ENCODE measurements at regions not wholly inside any gene's neighbourhood (a gene's known extent, or its start where the extent isn't known, plus 50 kb on each side); places are given as distances from the start of the nearest gene placed in this dataset.

- TF ChIP-seq CTCF (IDR thresholded peaks at IDR 0.05): no peak
- TF ChIP-seq CREM (CRISPR knock-in tag; IDR thresholded peaks at IDR 0.05): no peak
- TF ChIP-seq ATF1 (CRISPR knock-in tag; IDR thresholded peaks at IDR 0.05): no peak
- TF ChIP-seq CBFB (CRISPR knock-in tag; IDR thresholded peaks at IDR 0.05; ENCODE audit: low read depth): no peak
- no peak for TF ChIP-seq FOXP1 (CRISPR knock-in tag; IDR thresholded peaks at IDR 0.05; ENCODE audit: borderline replicate concordance)
These were observed 147.9 kb downstream of the B3GNT2 start for GRCh38 chr2:62343636-62344337.

All from WTC11 (cell line).